GM19324 (cell line): ENCODE measurements at regions not wholly inside any gene's neighbourhood (a gene's known extent, or its start where the extent isn't known, plus 50 kb on each side); places are given as distances from the start of the nearest gene placed in this dataset.
"Not testable (repeated sequence)": the region's sequence is repeated elsewhere in the genome, so short reads cannot be mapped to it uniquely, and the experiment has no call there.

ENCODE experiments used
- ATAC-seq: cut with Tn5 transposase; IDR thresholded peaks from one replicate; pipeline ENCODE4 v1.9.1; 2021; ENCODE audit warnings: mild to moderate bottlenecking, moderate library complexity; ENCODE audit not compliant: unreplicated experiment, low FRiP score

DNA sequence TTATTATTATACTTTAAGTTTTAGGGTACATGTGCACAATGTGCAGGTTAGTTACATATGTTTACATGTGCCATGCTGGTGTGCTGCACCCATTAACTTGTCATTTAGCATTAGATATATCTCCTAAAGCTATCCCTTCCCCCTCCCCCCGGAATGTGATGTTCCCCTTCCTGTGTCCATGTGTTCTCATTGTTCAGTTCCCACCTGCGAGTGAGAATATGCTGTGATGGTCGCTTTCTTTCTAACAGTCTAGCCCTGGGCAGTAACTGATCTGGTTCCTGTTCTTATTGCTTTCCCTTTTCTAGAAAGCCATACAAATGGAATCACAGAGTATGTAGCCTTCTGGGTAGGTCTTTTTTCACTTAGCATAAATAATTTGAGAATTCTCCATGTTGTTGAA is 311.1 kb upstream of the CNTNAP2 start:
- ATAC-seq: not testable (repeated sequence)

DNA sequence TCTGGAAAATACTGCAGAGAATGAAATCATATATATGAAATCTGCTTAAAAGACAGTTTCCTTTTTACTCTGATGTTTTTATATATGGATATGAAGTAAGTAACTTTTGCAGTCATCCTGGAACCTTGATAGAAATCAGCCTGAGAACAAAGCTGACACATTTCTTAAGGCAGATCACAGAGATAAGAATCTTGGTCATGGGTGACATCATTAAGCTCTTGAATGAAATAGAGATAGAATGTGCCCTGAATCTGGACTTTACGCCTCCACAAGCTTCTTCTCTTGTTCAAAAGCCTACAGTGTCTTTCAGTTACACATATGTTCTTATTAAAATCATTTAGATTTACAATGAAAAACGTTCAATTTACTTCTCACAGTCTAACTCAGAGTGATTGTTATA is 319.1 kb upstream of the CNTNAP2 start:
- ATAC-seq: no peak

DNA sequence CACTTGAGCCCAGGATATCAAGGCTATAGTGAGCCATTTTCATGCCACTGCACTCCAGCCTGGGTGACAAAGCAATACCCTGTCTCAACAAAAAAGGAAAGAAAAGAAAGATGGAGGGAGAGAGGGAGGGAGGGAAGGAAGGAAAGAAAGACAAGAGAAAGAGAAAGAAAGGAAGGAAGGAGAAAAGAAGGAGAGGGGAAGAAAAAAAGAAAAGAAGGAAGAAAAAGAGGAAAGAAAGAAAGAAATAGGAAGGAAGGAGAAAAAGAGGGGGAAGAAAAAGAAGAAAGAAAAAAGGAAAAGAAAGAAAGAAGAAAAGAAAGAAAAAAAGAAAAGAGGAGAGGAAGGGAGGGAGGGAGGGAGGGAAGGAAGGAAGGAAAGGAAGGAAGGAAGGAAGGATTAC is 321.5 kb upstream of the CNTNAP2 start:
- ATAC-seq: no peak

DNA sequence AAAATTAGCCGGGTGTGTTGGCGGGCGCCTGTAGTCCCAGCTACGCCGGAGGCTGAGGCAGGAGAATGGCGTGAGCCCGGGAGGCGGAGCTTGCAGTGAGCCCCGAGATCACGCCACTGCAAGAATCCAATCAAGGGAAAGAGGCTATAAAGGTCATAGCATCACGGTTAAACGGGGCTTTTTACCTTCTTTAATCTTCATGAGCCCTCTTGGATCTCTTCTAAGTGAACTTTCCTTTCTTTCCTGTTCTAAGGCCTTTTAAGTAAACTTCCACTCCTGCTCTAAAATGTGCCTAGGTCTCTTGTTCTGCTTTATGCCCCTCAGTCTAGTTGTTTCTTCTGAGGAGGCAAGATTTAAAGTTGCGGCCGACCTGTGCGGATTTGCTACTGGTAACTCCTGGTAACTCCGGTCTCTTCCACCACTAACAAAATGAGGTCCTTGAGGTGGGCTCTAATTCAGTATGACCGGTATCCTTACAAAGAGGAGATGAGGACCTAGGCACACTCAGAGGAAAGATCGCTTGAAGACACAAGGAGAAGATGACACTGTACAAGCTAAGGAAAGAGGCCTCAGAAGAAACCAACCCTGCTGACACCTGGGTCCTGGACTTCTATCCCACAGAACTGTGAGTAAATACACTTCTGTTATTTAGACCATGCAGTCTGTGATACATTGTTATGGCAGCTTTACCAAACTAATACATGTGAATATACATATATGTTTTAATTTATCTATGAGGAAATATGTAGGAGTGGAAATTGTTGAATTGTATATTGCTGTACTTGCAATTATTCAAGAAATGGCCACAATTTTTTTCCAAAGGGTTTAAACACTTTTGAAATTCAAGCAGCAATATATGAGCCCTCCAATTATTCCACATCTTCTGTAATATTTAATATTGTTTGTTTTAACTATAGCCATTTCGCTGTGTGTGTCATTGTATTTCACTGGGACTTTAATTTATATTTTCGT is 331.5 kb upstream of the CNTNAP2 start:
- no peak for ATAC-seq

DNA sequence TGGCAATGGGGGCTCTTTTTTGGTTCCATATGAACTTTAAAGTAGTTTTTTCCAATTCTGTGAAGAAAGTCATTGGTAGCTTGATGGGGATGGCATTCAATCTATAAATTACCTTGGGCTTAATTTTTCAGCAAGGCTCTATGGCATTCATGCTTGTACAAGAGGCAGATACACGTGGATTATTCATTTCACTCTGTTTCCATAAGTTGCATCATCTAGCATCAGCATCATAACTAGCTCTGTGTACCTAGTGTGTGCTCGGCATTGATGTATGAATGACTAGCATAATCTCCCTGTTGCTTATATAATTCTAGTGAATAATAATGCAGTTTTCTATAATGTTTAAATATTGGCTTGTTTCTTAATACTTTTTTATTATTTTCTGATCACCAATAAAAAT is 335.2 kb upstream of the CNTNAP2 start:
- ATAC-seq: not testable (repeated sequence)

DNA sequence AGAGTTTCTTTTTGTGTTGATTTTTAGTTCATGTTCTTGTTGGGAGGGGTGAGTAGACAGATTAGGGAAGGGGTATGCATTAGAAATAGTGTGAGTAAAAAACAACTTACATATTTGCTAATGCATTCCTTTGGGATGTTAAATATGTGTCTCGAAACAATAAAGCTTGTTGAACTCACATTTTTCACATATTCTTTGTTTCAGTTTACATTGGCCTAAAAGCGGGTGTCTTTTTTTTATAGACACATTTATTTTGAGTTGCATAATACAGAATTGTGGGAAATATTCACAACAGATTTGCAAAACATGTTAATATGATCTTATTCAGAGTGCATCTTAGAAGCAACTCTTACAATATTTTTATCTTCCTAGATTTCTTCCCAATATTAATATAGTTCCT is 337.5 kb upstream of the CNTNAP2 start:
- no peak for ATAC-seq

DNA sequence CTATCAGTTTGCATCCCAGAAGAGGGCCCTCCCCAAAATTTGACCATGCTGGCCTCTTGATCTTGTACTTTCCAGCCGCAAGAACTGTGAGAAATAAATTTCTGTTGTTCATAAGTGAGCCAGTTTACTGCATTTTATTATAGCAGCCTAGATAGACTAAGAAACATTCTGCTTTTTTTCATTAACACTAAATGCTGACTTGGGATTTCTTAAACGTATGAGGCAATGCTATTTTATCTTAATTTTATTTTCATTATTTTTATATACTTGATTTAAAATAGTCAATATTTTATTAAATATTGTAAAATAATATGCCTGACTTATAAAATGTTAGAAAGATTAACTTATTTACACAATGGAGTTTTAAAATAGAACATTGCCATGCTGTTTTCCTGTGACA is 341.8 kb upstream of the CNTNAP2 start:
- ATAC-seq: no peak

DNA sequence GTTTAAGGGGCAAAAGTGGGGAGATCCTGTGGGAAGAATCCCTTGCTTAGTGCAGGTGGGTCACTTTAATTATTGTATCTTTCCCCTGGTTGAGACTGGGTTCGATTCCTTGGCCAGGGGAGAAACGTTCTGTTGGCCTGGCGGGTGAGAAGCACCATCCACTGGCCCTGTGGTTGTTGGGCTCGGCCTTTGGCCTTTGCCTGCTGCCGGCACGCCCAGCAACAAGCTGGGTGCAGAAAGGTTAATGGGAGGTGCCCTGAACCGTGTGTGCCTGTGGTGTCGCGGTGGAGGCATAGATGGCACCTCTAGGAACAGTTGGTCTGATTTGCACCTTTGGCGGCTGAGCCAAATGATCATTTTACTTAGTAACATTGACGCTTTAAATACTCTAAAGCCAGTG is 363.6 kb upstream of the CNTNAP2 start:
- ATAC-seq: no peak

DNA sequence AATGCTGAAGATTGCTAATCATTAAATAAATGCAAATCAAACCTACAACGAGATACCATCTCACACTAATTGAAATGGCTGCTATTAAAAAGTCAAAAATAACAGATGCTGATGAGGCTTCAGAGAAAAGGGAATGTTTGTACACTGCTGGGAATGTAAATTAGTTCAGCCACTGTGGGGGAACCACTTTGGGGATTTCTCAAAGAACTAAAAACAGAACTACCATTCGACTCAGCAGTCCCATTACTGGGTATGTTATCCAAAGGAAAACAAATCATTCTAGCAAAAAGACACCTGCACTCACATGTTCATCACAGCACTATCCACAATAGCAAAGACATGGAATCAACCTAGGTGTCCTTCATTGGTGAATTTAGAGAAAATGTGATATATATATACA is 379.0 kb upstream of the CNTNAP2 start:
- ATAC-seq: no peak

DNA sequence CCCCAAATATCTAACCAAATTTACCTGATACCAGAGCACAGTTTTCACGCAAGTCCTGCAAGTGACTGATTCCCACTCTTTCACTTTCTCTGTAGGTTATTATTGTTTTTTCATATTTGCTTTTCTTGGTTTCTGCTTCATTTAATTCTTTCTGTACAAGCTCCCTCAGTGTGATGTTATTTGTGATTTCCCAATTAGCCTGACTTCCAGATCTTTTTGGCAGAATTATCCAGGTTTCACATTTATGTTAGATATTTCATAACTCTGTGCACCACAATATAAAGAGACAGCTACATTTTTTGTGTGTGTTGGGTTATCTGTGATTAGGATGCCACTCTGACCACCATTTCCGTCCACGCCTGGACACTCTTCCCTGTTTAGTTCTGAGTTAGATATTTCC is 381.5 kb upstream of the CNTNAP2 start:
- ATAC-seq: no peak

DNA sequence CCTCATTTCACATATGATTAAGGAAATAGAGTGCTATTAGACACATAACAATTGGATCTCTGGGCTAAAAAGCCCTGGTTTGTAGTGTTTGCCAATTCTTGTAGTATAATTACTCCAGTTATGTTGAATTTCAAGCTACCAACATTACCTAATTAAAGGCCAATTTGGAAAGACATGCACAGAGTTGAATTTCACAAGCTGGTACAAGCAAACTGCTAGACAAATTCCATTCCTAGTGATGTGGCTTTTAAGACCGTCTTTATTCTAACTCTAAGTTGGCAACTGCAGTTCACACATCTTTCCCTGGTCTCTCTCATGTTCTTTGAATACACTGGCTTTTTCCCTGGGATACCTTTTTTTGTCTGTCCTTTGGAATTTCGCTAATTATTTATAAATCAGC is 384.1 kb upstream of the CNTNAP2 start:
- no peak for ATAC-seq

DNA sequence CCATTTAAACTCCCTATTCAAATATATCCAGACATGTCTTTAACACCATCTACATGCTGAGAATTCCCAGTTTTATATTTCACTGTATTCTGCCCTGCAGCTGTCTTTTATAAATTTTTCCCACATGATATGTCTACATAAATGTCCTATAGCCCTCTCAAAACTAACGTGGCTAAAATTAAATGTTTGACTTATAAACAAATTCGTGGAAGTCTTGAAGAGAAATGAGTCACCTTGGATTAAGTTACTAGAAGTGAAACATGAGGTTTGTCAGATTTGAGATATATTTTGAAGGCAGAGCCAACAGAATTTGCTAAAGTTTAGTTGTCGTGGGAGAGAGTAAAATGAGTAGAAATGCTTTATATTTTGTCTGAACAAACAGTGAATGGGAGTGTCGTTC is 386.9 kb upstream of the CNTNAP2 start:
- no peak for ATAC-seq

DNA sequence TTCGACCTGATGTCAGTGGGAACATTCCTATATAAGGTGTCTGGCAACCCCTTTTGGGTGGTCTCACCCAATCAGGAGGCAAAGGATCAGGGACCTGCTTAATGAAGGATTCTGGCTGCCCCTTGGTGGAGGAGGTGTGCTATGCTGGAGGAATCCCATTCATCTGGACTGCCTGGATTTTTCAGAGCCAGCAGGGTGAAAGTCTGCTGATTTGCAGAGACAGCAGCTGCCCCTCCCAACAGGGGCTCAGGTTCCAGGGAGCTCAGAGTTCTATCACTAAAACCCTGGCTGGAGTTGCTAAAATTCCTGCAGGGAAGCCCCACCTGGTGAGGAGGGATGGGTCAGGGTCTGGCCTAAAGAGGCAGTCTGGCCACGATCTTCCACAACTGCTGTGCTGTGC is 398.5 kb upstream of the CNTNAP2 start:
- no peak for ATAC-seq

DNA sequence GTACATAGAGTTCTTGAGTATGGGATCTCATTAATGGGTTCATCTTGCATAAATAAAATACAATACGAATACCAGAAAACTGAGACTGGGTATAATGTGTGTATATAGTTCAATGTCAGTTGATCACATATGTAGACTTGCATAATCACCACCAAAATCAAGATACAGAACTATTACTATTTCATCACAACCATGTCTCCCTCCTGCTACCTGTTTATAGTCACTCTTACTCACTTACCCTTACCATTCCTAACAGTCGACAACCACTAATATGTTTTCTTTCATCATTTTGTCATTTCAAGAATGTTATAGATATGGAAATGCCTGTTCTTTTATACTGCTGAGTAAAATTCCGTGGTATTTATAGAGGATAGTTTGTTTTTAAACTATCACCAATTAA is 416.1 kb upstream of the CNTNAP2 start:
- ATAC-seq: no peak

DNA sequence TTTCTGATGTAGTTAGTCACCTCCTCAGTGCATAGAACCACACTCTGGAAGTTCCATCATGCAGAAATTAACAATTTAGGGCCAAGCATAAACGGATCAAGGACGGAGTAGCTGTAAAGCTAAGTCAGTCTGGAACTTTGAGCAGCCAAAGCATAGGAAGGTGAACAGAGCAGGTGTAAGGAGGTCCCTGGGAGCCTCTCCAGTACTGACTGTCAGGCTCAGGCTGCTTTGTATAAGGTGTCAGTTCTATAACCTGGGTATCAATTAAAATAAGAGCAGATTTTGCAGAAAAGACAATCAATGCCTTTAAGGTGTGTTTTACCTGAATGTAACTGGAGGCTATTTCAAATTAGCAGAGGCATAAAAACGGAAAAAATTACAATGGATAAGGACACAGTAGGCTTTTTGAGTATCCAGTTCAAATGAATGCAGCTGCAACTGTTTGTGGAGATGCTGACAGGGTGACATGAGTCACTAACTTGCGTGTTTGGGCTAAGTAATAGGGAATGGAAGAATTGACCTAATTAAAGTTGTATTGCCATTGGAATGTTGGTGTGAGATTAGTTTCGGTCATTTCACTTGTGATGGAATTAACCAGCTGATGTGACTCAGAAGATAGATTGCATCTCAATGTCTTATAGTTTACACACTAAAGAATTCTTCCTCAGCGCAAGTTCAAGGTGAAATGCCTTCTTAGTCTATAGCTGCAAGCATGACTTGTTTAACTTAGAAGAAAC is 417.9 kb upstream of the CNTNAP2 start:
- ATAC-seq: no peak

DNA sequence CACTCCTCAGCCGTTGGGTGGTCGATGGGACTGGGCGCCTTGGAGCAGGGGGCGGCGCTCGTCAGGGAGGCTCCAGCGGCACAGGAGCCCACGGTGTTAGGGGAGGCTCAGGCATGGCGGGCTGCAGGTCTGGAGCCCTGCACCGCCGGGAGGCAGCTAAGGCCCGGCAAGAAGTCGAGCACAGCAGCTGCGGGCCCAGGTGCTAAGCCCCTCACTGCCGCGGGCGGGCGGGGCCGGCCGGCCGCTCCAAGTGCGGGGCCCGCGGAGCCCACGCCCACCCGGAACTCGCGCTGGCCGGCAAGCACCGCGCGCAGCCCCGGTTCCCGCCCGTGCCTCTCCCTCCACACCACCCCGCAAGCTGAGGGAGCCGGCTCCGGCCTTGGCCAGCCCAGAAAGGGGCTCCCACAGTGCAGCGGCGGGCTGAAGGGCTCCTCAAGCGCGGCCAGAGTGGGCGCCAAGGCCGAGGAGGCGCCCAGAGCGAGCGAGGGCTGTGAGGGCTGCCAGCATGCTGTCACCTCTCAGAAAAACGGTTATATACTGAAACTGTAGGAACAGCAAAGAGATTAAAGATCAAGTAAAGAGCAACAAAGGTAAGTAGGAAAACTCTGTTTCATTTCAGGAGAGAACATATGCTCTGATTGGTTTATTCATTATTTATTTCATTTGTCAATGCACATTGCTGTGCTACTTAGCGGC is 419.0 kb upstream of the CNTNAP2 start:
- ATAC-seq: not testable (repeated sequence)

DNA sequence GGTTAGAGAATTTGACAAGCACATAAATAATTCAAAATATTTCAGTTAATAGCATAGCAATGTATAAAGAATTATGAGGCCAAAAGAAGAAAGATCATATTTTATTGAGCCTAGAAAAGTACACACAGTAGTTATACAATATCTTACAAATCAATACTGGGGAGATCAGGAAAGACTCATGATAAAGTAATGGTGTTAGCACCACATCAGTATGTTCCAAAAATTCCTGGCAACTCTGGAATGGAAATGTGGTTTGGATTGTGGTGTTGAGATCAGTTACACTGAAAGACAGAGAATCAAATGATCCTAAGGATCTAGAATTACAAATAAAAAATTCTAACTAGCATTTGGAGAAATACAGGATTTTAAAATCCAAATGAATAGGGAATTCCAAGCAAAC is 420.5 kb upstream of the CNTNAP2 start:
- no peak for ATAC-seq

DNA sequence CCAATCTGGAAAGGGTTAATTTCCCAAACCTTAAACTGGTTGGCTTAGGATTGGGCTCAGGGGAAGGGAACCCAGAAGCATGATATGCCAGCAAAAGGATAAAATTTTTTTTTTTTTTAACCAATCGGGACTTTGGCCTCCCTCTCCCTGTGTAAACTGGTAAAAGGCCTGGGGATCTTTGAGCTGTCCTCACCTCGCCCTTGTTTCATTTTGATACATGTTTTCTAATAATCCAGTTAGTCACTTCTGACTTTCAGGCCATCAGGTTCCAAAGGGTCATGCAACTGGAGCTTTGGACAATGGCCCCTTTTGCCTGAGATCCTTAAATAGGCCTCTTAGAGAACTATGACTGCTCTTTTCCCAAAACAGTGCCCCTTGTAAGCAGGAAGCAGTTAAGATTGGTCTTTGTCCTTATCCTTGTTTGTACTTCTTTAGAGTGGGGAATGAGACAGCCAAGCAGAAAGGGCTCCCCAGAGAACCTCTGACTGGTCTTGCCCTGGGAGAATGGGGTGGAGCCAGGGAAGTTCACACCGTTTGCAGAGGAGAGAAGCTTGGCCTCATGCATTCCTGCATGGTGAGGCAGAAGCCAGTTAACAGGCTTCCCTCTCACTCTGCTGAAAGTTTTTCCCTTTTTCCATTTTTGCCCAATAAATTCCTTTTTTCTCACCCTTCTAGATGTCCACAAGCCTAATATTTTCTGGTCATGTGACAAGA is 424.2 kb upstream of the CNTNAP2 start:
- ATAC-seq: no peak

DNA sequence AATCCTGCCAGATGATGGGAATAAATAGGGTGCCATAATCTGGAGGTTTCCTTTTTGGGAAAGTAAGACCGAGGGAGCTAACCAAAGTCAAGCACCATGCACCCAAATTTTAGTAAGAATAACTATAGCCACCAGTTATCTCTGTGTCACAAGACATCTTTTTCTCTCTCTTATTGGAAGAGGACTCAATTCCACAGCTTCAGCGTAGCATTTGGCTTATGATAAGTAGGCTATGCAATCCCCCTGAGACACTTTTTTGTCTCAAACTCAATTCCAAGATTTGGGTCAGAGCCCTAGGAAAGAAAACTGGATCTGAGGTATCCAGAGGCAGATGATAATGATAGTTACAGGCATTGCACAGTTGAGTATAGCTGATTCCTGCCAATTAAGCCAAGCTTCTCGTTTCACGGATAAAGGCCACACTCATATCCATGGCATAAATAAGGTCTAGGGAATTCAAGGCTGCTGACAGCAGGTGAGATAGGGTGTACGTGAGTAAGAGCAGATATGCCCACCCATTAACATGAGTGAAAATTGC is 425.2 kb upstream of the CNTNAP2 start:
- no peak for ATAC-seq

DNA sequence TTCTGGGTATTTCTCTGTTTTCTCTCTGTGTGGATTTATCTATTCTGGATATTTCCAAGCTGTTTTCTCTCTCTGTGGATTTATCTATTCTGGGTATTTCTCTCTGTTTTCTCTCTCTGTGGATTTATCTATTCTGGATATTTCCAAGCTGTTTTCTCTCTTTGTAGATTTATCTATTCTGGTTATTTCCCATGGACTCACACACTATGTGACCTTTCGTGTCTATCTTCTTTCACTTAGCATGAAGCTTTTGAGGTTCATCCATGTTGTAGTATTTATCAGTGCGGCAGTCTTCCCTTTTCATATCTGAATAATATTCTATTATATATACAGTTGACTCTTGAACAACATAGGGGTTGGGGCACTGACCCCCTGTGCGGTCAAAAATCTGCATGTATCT is 435.0 kb upstream of the CNTNAP2 start:
- no peak for ATAC-seq
